HepG2 (cell line): ENCODE measurements at regions not wholly inside any gene's neighbourhood (a gene's known extent, or its start where the extent isn't known, plus 50 kb on each side); places are given as distances from the start of the nearest gene placed in this dataset.

Source experiments
- EP300 ChIP-seq, 3 experiments: sonication (generic) in 1 of 3; formaldehyde crosslinking in 1 of 3; IDR thresholded peaks; 2 replicates each; pipeline versions ENCODE4 v1.5.1 to v1.6.1; 2011 to 2020; ENCODE audit warnings: low read depth in 2 of 3, low read length in 2 of 3, borderline replicate concordance in 1 of 3, improper control_type of control experiment in 1 of 3, mild to moderate bottlenecking in 1 of 3, missing genetic modification reagents in 1 of 3, moderate library complexity in 1 of 3
- MAFK ChIP-seq, 2 experiments: IDR thresholded peaks in 1 of 2; conservative IDR thresholded peaks in 1 of 2; 2 replicates each; pipeline ENCODE4 v1.6.1; 2011; ENCODE audit warnings: improper control_type of control experiment in 2 of 2, low read length in 2 of 2
- NCOA5 ChIP-seq: sonication (generic); formaldehyde crosslinking; IDR thresholded peaks from 2 replicates; pipeline ENCODE4 v1.4.0; 2020; ENCODE audit warnings: missing genetic modification reagents
- POLR2AphosphoS5 ChIP-seq: IDR thresholded peaks from 2 replicates; pipeline ENCODE4 v1.6.1; 2012; ENCODE audit warnings: low read depth, low read length
- RBM39 ChIP-seq: fragments of 200-400 bp; formaldehyde crosslinking; IDR thresholded peaks from one replicate; pipeline ENCODE4 v1.6.1; 2018; ENCODE audit warnings: antibody characterized with exemption, mild to moderate bottlenecking, low read depth, low read length; ENCODE audit not compliant: poor library complexity, severe bottlenecking
- TCF7L2 ChIP-seq: IDR thresholded peaks from 2 replicates; pipeline ENCODE4 v1.6.1; 2011; ENCODE audit warnings: mild to moderate bottlenecking, low read depth, low read length, moderate library complexity
- ZNF343 ChIP-seq: sonication (generic); formaldehyde crosslinking; IDR thresholded peaks from 2 replicates; pipeline ENCODE4 v1.4.0; 2020; ENCODE audit warnings: mild to moderate bottlenecking, missing genetic modification reagents
- TF ChIP-seq, protein P1 (sequence below): sonication (generic); formaldehyde crosslinking; IDR thresholded peaks from 2 replicates; pipeline ENCODE4 v1.8.0; 2022; ENCODE audit warnings: mild to moderate bottlenecking, missing genetic modification reagents, borderline replicate concordance
- TF ChIP-seq, protein P2 (sequence below): sonication (generic); formaldehyde crosslinking; IDR thresholded peaks from 2 replicates; pipeline ENCODE4 v1.4.0; 2020; ENCODE audit warnings: missing genetic modification reagents
- TF ChIP-seq, protein P3 (sequence below): IDR thresholded peaks from 2 replicates; pipeline ENCODE4 v1.6.1; 2012; ENCODE audit warnings: inconsistent platforms
- TF ChIP-seq, protein P4 (sequence below): IDR thresholded peaks from 2 replicates; pipeline ENCODE4 v1.6.1; 2016; ENCODE audit warnings: missing compliant biosample characterization, missing genetic modification reagents, borderline replicate concordance
- TF ChIP-seq, protein P5 (sequence below): fragments of 450-650 bp; IDR thresholded peaks from 2 replicates; pipeline ENCODE4 v1.6.1; 2017; ENCODE audit warnings: mild to moderate bottlenecking
- TF ChIP-seq, protein P6 (sequence below): sonication (generic); formaldehyde crosslinking; IDR thresholded peaks from 2 replicates; pipeline ENCODE4 v1.5.0; 2020; ENCODE audit warnings: mild to moderate bottlenecking, missing genetic modification reagents, moderate library complexity
- TF ChIP-seq, protein P7 (sequence below): sonication (generic); formaldehyde crosslinking; IDR thresholded peaks from 2 replicates; pipeline ENCODE4 v1.4.0; 2020; ENCODE audit warnings: missing genetic modification reagents

DNA sequence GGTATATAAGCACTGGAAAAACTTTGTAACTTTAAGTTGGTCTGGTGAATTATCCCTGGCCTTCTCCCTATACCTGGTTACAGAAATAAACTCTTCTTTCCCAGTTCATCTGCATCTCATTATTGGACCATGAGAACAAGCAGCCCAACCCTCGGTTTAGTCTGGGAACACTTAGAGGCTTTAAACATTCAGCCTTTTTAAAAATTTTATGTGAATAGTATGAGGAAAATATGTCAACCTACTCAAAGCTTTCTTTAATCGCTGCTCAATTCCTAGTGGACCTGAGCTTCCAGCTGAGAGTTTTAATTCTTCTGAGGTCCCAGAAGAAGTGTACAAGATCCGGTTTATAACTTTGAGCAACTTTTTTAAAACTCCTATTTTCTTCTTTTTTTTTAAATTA lies 358.6 kb upstream of the NOCT start:
- TF ChIP-seq RBM39 (no peak), MAFK (conservative IDR thresholded peaks at IDR 0.05 in 1 of 2, IDR thresholded peaks at IDR 0.05 in 1 of 2; ENCODE audit: low read length in 2 of 2) (no peak), NCOA5 (CRISPR knock-in tag) (no peak), EP300 (IDR thresholded peaks at IDR 0.05; ENCODE audit: low read depth in 2 of 2, low read length in 2 of 2) (no peak), EP300 (CRISPR knock-in tag; IDR thresholded peaks at IDR 0.05; ENCODE audit: borderline replicate concordance) (no peak), TCF7L2 (no peak), POLR2AphosphoS5 (no peak), ZNF343 (no peak)
- TF ChIP-seq, protein P1, sequence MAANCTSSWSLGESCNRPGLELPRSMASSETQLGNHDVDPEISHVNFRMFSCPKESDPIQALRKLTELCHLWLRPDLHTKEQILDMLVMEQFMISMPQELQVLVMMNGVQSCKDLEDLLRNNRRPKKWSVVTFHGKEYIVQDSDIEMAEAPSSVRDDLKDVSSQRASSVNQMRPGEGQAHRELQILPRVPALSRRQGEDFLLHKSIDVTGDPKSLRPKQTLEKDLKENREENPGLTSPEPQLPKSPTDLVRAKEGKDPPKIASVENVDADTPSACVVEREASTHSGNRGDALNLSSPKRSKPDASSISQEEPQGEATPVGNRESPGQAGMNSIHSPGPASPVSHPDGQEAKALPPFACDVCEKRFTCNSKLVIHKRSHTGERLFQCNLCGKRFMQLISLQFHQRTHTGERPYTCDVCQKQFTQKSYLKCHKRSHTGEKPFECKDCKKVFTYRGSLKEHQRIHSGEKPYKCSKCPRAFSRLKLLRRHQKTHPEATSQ (CRISPR knock-in tag), result no peak
- TF ChIP-seq, protein P2, sequence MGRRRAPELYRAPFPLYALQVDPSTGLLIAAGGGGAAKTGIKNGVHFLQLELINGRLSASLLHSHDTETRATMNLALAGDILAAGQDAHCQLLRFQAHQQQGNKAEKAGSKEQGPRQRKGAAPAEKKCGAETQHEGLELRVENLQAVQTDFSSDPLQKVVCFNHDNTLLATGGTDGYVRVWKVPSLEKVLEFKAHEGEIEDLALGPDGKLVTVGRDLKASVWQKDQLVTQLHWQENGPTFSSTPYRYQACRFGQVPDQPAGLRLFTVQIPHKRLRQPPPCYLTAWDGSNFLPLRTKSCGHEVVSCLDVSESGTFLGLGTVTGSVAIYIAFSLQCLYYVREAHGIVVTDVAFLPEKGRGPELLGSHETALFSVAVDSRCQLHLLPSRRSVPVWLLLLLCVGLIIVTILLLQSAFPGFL (CRISPR knock-in tag), result no peak
- TF ChIP-seq, protein P3, sequence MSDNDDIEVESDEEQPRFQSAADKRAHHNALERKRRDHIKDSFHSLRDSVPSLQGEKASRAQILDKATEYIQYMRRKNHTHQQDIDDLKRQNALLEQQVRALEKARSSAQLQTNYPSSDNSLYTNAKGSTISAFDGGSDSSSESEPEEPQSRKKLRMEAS, result no peak
- TF ChIP-seq, protein P4, sequence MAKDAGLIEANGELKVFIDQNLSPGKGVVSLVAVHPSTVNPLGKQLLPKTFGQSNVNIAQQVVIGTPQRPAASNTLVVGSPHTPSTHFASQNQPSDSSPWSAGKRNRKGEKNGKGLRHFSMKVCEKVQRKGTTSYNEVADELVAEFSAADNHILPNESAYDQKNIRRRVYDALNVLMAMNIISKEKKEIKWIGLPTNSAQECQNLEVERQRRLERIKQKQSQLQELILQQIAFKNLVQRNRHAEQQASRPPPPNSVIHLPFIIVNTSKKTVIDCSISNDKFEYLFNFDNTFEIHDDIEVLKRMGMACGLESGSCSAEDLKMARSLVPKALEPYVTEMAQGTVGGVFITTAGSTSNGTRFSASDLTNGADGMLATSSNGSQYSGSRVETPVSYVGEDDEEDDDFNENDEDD (CRISPR knock-in tag), result no peak
- TF ChIP-seq, protein P5, sequence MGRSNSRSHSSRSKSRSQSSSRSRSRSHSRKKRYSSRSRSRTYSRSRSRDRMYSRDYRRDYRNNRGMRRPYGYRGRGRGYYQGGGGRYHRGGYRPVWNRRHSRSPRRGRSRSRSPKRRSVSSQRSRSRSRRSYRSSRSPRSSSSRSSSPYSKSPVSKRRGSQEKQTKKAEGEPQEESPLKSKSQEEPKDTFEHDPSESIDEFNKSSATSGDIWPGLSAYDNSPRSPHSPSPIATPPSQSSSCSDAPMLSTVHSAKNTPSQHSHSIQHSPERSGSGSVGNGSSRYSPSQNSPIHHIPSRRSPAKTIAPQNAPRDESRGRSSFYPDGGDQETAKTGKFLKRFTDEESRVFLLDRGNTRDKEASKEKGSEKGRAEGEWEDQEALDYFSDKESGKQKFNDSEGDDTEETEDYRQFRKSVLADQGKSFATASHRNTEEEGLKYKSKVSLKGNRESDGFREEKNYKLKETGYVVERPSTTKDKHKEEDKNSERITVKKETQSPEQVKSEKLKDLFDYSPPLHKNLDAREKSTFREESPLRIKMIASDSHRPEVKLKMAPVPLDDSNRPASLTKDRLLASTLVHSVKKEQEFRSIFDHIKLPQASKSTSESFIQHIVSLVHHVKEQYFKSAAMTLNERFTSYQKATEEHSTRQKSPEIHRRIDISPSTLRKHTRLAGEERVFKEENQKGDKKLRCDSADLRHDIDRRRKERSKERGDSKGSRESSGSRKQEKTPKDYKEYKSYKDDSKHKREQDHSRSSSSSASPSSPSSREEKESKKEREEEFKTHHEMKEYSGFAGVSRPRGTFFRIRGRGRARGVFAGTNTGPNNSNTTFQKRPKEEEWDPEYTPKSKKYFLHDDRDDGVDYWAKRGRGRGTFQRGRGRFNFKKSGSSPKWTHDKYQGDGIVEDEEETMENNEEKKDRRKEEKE, result no peak
- TF ChIP-seq, protein P6, sequence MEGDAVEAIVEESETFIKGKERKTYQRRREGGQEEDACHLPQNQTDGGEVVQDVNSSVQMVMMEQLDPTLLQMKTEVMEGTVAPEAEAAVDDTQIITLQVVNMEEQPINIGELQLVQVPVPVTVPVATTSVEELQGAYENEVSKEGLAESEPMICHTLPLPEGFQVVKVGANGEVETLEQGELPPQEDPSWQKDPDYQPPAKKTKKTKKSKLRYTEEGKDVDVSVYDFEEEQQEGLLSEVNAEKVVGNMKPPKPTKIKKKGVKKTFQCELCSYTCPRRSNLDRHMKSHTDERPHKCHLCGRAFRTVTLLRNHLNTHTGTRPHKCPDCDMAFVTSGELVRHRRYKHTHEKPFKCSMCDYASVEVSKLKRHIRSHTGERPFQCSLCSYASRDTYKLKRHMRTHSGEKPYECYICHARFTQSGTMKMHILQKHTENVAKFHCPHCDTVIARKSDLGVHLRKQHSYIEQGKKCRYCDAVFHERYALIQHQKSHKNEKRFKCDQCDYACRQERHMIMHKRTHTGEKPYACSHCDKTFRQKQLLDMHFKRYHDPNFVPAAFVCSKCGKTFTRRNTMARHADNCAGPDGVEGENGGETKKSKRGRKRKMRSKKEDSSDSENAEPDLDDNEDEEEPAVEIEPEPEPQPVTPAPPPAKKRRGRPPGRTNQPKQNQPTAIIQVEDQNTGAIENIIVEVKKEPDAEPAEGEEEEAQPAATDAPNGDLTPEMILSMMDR (CRISPR knock-in tag), result no peak
- TF ChIP-seq, protein P7, sequence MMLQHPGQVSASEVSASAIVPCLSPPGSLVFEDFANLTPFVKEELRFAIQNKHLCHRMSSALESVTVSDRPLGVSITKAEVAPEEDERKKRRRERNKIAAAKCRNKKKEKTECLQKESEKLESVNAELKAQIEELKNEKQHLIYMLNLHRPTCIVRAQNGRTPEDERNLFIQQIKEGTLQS (CRISPR knock-in tag), result no peak
